ENCODE measurements at regions not wholly inside any gene's neighbourhood (a gene's known extent, or its start where the extent isn't known, plus 50 kb on each side); places are given as distances from the start of the nearest gene placed in this dataset.

DNA sequence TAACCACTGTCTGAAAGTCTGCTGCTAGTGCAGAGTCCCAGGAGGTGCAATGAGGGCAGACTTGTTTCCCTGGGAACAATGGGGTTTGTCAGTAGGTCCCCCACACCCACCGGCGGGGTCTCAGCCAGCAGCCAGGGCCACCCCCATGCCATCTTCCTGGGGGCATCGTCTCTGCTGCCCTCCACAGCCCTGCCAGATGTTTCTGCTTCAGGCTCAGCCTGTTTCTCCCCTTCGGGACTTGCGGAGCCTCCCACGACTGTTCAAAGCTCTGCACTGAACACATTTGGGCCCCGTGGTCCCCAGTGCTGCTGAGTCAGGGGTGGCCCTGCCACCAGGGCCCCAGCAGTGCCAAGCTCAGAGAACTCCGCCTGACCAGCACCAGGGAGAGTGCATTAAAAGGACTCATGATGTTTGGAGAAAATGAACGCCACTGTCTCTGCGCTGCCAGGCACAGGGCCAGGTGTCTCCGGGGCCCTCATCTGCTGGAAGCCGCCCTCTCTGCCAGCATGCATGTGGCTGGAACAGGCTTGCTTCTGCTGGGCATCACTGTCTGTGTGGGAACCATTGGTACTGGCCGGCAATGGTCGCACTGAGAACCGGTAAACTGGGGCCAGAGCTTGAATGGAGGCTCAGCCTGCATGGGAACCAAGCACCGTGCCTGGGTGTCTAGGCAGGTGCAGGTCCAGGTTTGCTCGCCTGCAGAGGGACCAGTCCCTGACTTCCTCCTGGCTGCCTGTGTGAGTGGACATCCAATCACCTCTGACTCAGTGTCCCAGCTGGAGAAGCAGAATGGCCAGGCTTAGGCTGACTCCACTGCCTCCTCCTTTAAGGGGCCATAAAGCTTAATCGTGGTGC is 345.1 kb downstream of the GLRX3 start:
- TF ChIP-seq POLR2A (IDR thresholded peaks at IDR 0.05) (no peak), CTCF (IDR thresholded peaks at IDR 0.05) (no peak)

Data from Peyer's patch (tissue), 4 donors.